HCT116 (cell line): ENCODE measurements at regions not wholly inside any gene's neighbourhood (a gene's known extent, or its start where the extent isn't known, plus 50 kb on each side); places are given as distances from the start of the nearest gene placed in this dataset.

ENCODE experiments used
- CBX3 ChIP-seq: IDR thresholded peaks from 2 replicates; pipeline ENCODE4 v1.6.1; 2012; ENCODE audit warnings: low read depth
- EZH2 ChIP-seq: fragments of 200-600 bp; sonication (generic); IDR thresholded peaks from 2 replicates; pipeline ENCODE4 v1.6.1; 2017; ENCODE audit warnings: antibody characterized with exemption, mixed run types
- EZH2phosphoT487 ChIP-seq: fragments of 200-600 bp; IDR thresholded peaks from 2 replicates; pipeline ENCODE4 v1.6.1; 2018; ENCODE audit warnings: antibody characterized with exemption, borderline replicate concordance
- JUND ChIP-seq: IDR thresholded peaks from 2 replicates; pipeline ENCODE4 v1.6.1; 2012
- POLR2A ChIP-seq: IDR thresholded peaks from 2 replicates; pipeline ENCODE4 v1.7.0; 2011; ENCODE audit warnings: borderline replicate concordance; ENCODE audit not compliant: insufficient read depth, insufficient read length; ENCODE audit errors: extremely low read depth
- POLR2AphosphoS5 ChIP-seq: IDR thresholded peaks from 2 replicates; pipeline ENCODE4 v1.6.1; 2011; ENCODE audit warnings: mild to moderate bottlenecking, low read depth, low read length, moderate library complexity
- TCF7L2 ChIP-seq: IDR thresholded peaks from 2 replicates; pipeline ENCODE4 v1.7.0; 2011; ENCODE audit warnings: borderline replicate concordance, inconsistent platforms; ENCODE audit not compliant: insufficient read depth, insufficient read length; ENCODE audit errors: extremely low read depth
- YY1 ChIP-seq: IDR thresholded peaks from 2 replicates; pipeline ENCODE4 v1.6.1; 2011; ENCODE audit warnings: low read length, low read depth, moderate library complexity, mild to moderate bottlenecking; ENCODE audit not compliant: insufficient replicate concordance; ENCODE audit errors: extremely low read depth
- TF ChIP-seq, protein P1 (sequence below): IDR thresholded peaks from 2 replicates; pipeline ENCODE4 v1.6.1; 2012
- TF ChIP-seq, protein P2 (sequence below), 3 experiments: fragments of 200-600 bp in 1 of 3; sonication (generic) in 1 of 3; IDR thresholded peaks in 2 of 3; conservative IDR thresholded peaks in 1 of 3; 2 replicates each; pipeline ENCODE4 v1.5.1; 2012 to 2017; ENCODE audit warnings: low read depth in 2 of 3, low read length in 2 of 3, antibody characterized with exemption in 1 of 3, borderline replicate concordance in 1 of 3, control low read depth in 1 of 3, mild to moderate bottlenecking in 1 of 3, mixed read lengths in 1 of 3, mixed run types in 1 of 3, moderate library complexity in 1 of 3; ENCODE audit not compliant: insufficient read depth in 1 of 3

- TF ChIP-seq, protein P1, sequence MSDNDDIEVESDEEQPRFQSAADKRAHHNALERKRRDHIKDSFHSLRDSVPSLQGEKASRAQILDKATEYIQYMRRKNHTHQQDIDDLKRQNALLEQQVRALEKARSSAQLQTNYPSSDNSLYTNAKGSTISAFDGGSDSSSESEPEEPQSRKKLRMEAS: no peak
- TF ChIP-seq POLR2AphosphoS5: no peak
- TF ChIP-seq YY1: no peak
- TF ChIP-seq, protein P2, sequence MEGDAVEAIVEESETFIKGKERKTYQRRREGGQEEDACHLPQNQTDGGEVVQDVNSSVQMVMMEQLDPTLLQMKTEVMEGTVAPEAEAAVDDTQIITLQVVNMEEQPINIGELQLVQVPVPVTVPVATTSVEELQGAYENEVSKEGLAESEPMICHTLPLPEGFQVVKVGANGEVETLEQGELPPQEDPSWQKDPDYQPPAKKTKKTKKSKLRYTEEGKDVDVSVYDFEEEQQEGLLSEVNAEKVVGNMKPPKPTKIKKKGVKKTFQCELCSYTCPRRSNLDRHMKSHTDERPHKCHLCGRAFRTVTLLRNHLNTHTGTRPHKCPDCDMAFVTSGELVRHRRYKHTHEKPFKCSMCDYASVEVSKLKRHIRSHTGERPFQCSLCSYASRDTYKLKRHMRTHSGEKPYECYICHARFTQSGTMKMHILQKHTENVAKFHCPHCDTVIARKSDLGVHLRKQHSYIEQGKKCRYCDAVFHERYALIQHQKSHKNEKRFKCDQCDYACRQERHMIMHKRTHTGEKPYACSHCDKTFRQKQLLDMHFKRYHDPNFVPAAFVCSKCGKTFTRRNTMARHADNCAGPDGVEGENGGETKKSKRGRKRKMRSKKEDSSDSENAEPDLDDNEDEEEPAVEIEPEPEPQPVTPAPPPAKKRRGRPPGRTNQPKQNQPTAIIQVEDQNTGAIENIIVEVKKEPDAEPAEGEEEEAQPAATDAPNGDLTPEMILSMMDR (IDR thresholded peaks at IDR 0.05 in 2 of 3, conservative IDR thresholded peaks at IDR 0.05 in 1 of 3; ENCODE audit: borderline replicate concordance in 1 of 3, insufficient read depth in 1 of 3, low read depth in 2 of 3, low read length in 2 of 3): no peak
- no peak for TF ChIP-seq POLR2A
- TF ChIP-seq EZH2: no peak
- TF ChIP-seq CBX3: no peak
- no peak for TF ChIP-seq JUND
- no peak for TF ChIP-seq EZH2phosphoT487
- no peak for TF ChIP-seq TCF7L2
Measured at GRCh38 chr14:65864984-65865383, 452.5 kb downstream of the FUT8 start.
